ENCODE measurements at regions not wholly inside any gene's neighbourhood (a gene's known extent, or its start where the extent isn't known, plus 50 kb on each side); places are given as distances from the start of the nearest gene placed in this dataset.
"Not testable (repeated sequence)": the region's sequence is repeated elsewhere in the genome, so short reads cannot be mapped to it uniquely, and the experiment has no call there.

- no peak for DNase-seq (ENCODE audit: low read depth)
Measured at GRCh38 chr7:145795132-145795531, 321.5 kb upstream of the CNTNAP2 start.

DNA sequence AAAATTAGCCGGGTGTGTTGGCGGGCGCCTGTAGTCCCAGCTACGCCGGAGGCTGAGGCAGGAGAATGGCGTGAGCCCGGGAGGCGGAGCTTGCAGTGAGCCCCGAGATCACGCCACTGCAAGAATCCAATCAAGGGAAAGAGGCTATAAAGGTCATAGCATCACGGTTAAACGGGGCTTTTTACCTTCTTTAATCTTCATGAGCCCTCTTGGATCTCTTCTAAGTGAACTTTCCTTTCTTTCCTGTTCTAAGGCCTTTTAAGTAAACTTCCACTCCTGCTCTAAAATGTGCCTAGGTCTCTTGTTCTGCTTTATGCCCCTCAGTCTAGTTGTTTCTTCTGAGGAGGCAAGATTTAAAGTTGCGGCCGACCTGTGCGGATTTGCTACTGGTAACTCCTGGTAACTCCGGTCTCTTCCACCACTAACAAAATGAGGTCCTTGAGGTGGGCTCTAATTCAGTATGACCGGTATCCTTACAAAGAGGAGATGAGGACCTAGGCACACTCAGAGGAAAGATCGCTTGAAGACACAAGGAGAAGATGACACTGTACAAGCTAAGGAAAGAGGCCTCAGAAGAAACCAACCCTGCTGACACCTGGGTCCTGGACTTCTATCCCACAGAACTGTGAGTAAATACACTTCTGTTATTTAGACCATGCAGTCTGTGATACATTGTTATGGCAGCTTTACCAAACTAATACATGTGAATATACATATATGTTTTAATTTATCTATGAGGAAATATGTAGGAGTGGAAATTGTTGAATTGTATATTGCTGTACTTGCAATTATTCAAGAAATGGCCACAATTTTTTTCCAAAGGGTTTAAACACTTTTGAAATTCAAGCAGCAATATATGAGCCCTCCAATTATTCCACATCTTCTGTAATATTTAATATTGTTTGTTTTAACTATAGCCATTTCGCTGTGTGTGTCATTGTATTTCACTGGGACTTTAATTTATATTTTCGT, 331.5 kb upstream of the CNTNAP2 start:
- no peak for DNase-seq (ENCODE audit: low read depth)

DNA sequence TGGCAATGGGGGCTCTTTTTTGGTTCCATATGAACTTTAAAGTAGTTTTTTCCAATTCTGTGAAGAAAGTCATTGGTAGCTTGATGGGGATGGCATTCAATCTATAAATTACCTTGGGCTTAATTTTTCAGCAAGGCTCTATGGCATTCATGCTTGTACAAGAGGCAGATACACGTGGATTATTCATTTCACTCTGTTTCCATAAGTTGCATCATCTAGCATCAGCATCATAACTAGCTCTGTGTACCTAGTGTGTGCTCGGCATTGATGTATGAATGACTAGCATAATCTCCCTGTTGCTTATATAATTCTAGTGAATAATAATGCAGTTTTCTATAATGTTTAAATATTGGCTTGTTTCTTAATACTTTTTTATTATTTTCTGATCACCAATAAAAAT, 335.2 kb upstream of the CNTNAP2 start:
- DNase-seq (ENCODE audit: low read depth): not testable (repeated sequence)

DNA sequence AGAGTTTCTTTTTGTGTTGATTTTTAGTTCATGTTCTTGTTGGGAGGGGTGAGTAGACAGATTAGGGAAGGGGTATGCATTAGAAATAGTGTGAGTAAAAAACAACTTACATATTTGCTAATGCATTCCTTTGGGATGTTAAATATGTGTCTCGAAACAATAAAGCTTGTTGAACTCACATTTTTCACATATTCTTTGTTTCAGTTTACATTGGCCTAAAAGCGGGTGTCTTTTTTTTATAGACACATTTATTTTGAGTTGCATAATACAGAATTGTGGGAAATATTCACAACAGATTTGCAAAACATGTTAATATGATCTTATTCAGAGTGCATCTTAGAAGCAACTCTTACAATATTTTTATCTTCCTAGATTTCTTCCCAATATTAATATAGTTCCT, 337.5 kb upstream of the CNTNAP2 start:
- DNase-seq (ENCODE audit: low read depth): no peak

DNA sequence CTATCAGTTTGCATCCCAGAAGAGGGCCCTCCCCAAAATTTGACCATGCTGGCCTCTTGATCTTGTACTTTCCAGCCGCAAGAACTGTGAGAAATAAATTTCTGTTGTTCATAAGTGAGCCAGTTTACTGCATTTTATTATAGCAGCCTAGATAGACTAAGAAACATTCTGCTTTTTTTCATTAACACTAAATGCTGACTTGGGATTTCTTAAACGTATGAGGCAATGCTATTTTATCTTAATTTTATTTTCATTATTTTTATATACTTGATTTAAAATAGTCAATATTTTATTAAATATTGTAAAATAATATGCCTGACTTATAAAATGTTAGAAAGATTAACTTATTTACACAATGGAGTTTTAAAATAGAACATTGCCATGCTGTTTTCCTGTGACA, 341.8 kb upstream of the CNTNAP2 start:
- no peak for DNase-seq (ENCODE audit: low read depth)

GRCh38 chr7:145753004-145753403, 363.6 kb upstream of the CNTNAP2 start:
- no peak for DNase-seq (ENCODE audit: low read depth)

GRCh38 chr7:145737617-145738016, 379.0 kb upstream of the CNTNAP2 start:
- DNase-seq (ENCODE audit: low read depth): no peak

DNA sequence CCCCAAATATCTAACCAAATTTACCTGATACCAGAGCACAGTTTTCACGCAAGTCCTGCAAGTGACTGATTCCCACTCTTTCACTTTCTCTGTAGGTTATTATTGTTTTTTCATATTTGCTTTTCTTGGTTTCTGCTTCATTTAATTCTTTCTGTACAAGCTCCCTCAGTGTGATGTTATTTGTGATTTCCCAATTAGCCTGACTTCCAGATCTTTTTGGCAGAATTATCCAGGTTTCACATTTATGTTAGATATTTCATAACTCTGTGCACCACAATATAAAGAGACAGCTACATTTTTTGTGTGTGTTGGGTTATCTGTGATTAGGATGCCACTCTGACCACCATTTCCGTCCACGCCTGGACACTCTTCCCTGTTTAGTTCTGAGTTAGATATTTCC, 381.5 kb upstream of the CNTNAP2 start:
- DNase-seq (ENCODE audit: low read depth): no peak

DNA sequence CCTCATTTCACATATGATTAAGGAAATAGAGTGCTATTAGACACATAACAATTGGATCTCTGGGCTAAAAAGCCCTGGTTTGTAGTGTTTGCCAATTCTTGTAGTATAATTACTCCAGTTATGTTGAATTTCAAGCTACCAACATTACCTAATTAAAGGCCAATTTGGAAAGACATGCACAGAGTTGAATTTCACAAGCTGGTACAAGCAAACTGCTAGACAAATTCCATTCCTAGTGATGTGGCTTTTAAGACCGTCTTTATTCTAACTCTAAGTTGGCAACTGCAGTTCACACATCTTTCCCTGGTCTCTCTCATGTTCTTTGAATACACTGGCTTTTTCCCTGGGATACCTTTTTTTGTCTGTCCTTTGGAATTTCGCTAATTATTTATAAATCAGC, 384.1 kb upstream of the CNTNAP2 start:
- DNase-seq (ENCODE audit: low read depth): no peak

- DNase-seq (ENCODE audit: low read depth): no peak
Measured at GRCh38 chr7:145729691-145730090, 386.9 kb upstream of the CNTNAP2 start.

DNA sequence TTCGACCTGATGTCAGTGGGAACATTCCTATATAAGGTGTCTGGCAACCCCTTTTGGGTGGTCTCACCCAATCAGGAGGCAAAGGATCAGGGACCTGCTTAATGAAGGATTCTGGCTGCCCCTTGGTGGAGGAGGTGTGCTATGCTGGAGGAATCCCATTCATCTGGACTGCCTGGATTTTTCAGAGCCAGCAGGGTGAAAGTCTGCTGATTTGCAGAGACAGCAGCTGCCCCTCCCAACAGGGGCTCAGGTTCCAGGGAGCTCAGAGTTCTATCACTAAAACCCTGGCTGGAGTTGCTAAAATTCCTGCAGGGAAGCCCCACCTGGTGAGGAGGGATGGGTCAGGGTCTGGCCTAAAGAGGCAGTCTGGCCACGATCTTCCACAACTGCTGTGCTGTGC, 398.5 kb upstream of the CNTNAP2 start:
- DNase-seq (ENCODE audit: low read depth): no peak

DNA sequence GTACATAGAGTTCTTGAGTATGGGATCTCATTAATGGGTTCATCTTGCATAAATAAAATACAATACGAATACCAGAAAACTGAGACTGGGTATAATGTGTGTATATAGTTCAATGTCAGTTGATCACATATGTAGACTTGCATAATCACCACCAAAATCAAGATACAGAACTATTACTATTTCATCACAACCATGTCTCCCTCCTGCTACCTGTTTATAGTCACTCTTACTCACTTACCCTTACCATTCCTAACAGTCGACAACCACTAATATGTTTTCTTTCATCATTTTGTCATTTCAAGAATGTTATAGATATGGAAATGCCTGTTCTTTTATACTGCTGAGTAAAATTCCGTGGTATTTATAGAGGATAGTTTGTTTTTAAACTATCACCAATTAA, 416.1 kb upstream of the CNTNAP2 start:
- no peak for DNase-seq (ENCODE audit: low read depth)

GRCh38 chr7:145698526-145699262, 417.9 kb upstream of the CNTNAP2 start:
- no peak for DNase-seq (ENCODE audit: low read depth)

DNA sequence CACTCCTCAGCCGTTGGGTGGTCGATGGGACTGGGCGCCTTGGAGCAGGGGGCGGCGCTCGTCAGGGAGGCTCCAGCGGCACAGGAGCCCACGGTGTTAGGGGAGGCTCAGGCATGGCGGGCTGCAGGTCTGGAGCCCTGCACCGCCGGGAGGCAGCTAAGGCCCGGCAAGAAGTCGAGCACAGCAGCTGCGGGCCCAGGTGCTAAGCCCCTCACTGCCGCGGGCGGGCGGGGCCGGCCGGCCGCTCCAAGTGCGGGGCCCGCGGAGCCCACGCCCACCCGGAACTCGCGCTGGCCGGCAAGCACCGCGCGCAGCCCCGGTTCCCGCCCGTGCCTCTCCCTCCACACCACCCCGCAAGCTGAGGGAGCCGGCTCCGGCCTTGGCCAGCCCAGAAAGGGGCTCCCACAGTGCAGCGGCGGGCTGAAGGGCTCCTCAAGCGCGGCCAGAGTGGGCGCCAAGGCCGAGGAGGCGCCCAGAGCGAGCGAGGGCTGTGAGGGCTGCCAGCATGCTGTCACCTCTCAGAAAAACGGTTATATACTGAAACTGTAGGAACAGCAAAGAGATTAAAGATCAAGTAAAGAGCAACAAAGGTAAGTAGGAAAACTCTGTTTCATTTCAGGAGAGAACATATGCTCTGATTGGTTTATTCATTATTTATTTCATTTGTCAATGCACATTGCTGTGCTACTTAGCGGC, 419.0 kb upstream of the CNTNAP2 start:
- DNase-seq (ENCODE audit: low read depth): not testable (repeated sequence)

- DNase-seq (ENCODE audit: low read depth): no peak
Measured at GRCh38 chr7:145696071-145696470, 420.5 kb upstream of the CNTNAP2 start.

GRCh38 chr7:145692237-145692950, 424.2 kb upstream of the CNTNAP2 start:
- DNase-seq (ENCODE audit: low read depth): no peak

DNA sequence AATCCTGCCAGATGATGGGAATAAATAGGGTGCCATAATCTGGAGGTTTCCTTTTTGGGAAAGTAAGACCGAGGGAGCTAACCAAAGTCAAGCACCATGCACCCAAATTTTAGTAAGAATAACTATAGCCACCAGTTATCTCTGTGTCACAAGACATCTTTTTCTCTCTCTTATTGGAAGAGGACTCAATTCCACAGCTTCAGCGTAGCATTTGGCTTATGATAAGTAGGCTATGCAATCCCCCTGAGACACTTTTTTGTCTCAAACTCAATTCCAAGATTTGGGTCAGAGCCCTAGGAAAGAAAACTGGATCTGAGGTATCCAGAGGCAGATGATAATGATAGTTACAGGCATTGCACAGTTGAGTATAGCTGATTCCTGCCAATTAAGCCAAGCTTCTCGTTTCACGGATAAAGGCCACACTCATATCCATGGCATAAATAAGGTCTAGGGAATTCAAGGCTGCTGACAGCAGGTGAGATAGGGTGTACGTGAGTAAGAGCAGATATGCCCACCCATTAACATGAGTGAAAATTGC, 425.2 kb upstream of the CNTNAP2 start:
- DNase-seq (ENCODE audit: low read depth): no peak

GRCh38 chr7:145681646-145682045, 435.0 kb upstream of the CNTNAP2 start:
- DNase-seq (ENCODE audit: low read depth): no peak

DNA sequence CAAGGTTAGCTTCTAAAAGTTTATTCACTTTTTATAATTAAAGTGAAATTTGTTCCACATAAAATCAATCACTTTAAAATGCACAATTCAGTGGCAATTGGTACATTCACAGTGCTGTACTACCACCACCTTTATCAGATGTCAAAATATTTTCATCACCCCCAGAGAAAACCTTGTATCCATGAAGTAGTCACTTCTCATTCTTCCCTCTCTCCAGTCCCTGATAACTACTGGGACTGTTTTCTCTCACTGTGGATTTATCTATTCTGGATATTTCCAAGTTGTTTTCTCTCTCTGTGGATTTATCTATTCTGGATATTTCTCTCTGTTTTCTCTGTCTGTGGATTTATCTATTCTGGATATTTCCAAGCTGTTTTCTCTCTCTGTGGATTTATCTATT, 435.4 kb upstream of the CNTNAP2 start:
- DNase-seq (ENCODE audit: low read depth): no peak

DNA sequence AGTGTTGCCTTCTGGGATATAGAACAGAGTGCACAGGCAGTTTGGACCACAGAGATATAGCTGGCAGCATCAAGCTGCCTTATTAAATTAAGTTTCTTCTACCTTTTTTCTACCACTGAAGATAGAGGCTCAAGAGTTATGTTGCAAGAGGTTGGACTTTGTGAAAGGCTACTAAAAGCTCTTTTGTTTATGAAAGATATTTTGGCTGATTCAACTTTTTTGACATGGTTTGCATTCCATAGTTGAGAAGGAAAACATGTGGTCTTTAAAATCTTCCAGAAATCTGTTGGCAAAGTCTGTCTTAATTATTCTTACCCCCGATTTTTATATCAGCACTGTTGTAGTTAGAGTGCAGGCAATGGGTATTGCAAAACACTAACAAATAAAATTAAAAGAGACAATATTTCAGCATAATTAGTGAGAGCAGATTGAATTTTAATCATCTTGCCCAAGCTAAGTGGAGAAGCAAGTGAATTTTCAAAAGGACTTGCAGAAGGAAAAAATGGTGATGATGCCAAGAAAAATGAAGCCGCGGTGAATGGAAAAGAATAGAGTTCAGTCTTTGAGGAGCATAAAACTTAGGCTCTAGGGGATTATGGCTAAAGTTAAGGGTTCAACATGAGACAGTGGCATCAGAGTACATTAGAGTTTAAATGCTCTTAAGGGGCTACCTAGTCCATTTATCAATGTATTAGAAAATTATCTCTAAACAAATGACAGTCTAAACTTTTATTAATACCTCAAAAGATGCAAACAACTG, 450.9 kb upstream of the CNTNAP2 start:
- no peak for DNase-seq (ENCODE audit: low read depth)

DNA sequence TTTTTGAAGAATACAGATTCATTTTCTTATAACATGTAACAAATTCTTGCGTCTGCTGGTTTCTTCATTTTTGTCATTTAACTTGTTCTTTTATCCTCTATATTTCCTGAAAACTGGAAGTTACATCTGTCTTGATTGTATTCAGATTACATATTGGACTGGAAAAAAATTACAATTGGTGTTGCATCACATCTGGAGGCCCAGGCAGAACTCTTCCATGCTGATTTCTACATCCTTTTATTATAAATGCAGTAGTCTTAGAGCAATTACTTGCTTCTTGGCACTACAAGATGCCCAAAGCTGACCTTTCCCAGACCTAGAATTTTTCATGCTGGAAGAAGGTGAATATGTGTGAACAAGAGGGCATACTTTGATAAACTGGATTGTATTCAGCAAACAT, 460.9 kb upstream of the CNTNAP2 start:
- no peak for DNase-seq (ENCODE audit: low read depth)
